IPS-15b (cell line): ENCODE measurements at regions not wholly inside any gene's neighbourhood (a gene's known extent, or its start where the extent isn't known, plus 50 kb on each side); places are given as distances from the start of the nearest gene placed in this dataset.

Source experiments
- H3K27me3 ChIP-seq: one replicate; pipeline ENCODE4 v1.6.1; 2013; ENCODE audit warnings: low read length; ENCODE audit not compliant: control insufficient read depth, insufficient read depth
- H3K36me3 ChIP-seq: one replicate; pipeline ENCODE4 v1.6.1; 2013; ENCODE audit warnings: low read length; ENCODE audit not compliant: control insufficient read depth, insufficient read depth
- H3K4me1 ChIP-seq: one replicate; pipeline ENCODE4 v1.6.1; 2013; ENCODE audit warnings: mild to moderate bottlenecking, low read length; ENCODE audit not compliant: control insufficient read depth, insufficient read depth
- H3K4me3 ChIP-seq: one replicate; pipeline ENCODE4 v1.5.1; 2013; ENCODE audit warnings: low read depth, low read length
- H3K9ac ChIP-seq: one replicate; pipeline ENCODE4 v1.6.1; 2013; ENCODE audit warnings: low read depth, mild to moderate bottlenecking, low read length
- H3K9me3 ChIP-seq: one replicate; pipeline ENCODE4 v1.6.1; 2013; ENCODE audit warnings: mild to moderate bottlenecking, low read length; ENCODE audit not compliant: control insufficient read depth, insufficient read depth

DNA sequence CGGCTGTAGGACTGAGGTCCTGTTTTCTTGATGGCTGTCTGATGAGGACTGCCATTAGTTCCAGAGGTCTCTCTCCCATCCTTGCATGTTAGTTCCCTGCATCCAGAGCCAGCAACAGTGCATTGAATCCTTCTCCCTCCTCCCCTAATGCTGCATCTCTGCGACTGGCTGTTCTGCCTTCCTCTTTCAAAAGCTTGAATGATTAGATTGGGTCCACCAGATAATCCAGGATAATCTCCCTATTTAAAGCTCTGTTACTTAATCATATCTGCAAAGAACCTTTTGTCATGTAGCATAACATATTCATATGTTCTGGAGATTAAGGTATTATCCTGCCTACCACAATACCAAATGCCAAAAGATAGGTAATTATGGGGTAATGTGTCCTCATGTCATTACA, 377.5 kb downstream of the GPATCH2 start:
- no peaks in the 10 kb centered on the region for H3K9me3 ChIP-seq
- no peak overlapping the region for H3K9ac ChIP-seq
- no peaks in the 10 kb centered on the region for H3K36me3 ChIP-seq
- no peaks in the 10 kb centered on the region for H3K27me3 ChIP-seq
- H3K4me1 ChIP-seq, result no peaks in the 10 kb centered on the region
- H3K4me3 ChIP-seq, result no peak overlapping the region

DNA sequence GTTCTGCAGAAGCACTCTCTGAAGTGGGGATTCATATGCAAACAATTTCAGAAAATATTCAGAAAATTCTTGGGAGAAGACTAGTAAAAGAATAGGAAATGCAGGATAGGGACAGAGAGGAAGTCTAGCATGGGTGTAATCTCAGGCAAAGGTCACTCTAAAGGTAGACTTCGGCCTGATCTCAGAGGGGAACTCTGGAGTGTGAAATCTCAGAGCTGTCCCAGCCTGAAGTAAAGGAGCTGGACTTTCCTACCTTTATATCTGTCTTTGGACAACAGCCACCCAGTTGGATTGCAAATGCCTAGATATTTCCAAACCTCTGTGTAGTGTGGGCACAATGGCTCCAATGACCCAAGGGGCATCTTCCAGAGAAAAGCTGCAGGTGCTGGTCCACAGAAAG, 379.8 kb downstream of the GPATCH2 start:
- no peak overlapping the region for H3K4me3 ChIP-seq
- H3K9me3 ChIP-seq, result no peaks in the 10 kb centered on the region
- H3K27me3 ChIP-seq, result no peaks in the 10 kb centered on the region
- H3K4me1 ChIP-seq, result no peaks in the 10 kb centered on the region
- no peak overlapping the region for H3K9ac ChIP-seq
- no peaks in the 10 kb centered on the region for H3K36me3 ChIP-seq

DNA sequence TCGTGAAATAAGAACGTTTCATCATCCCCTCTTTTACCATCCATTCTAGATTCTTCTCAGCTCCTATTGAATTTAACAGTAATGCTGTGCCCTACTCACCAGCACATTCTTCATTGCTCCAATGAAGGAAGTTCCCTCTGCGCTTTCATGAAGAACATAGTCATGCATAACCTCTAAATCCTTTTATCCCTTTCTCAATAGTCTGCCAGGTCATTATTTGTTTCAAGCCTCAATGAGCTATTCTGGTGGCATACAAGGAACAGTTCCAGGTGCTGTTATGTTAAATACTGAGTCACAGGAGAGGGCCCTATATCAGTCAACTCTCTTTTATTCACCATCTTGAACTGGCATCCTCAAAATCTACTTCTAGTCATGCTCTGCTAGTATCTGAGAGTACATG, 381.0 kb downstream of the GPATCH2 start:
- H3K9me3 ChIP-seq, result no peaks in the 10 kb centered on the region
- no peaks in the 10 kb centered on the region for H3K36me3 ChIP-seq
- H3K27me3 ChIP-seq, result no peaks in the 10 kb centered on the region
- H3K4me1 ChIP-seq, result no peaks in the 10 kb centered on the region
- no peak overlapping the region for H3K9ac ChIP-seq
- H3K4me3 ChIP-seq, result no peak overlapping the region

DNA sequence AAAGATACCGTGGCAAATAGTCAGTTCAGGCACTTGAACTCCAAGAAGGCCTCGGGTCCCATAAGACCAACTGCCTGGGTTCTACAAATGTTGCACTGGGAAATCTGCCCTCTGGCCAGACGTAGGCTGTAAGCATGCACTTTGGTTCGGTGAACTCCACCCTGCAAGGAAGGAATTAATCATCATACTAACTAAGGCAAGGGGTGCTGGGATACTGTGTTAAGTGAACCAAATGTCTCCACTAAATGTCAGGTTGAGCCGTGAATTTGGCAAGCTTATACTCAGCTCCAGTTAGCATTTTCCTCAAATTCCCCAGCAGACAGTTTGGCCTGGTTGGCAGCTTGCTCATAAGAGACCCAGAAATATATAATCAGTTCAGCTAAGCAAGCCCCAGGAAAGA, 385.9 kb downstream of the GPATCH2 start:
- Histone ChIP-seq H3K9ac (no peak overlapping the region), H3K36me3 (no peaks in the 10 kb centered on the region), H3K27me3 (no peaks in the 10 kb centered on the region), H3K9me3 (no peaks in the 10 kb centered on the region), H3K4me3 (no peak overlapping the region), H3K4me1 (no peaks in the 10 kb centered on the region)

DNA sequence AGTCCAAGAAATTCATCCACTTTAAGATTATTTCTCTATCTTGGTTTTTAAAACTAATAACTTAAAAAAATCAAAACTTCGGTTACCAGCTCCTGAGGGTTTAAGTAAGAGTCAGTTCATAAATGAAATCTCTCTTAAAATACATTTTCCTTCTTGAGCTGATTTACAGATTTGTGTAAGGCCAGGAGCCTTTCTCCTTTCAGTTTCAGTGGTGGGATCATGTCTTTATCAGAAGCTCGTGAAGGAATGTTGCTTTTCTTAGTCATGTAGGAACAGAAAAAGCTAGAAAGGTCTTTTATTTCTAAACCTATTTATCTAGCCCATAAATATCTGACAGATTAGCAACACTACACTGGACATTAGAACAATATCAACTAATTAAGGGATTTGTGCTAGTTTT, 390.2 kb downstream of the GPATCH2 start:
- H3K9ac ChIP-seq, result no peak overlapping the region
- H3K4me1 ChIP-seq, result no peaks in the 10 kb centered on the region
- H3K36me3 ChIP-seq, result no peaks in the 10 kb centered on the region
- H3K27me3 ChIP-seq, result no peaks in the 10 kb centered on the region
- H3K4me3 ChIP-seq, result no peak overlapping the region
- H3K9me3 ChIP-seq, result no peaks in the 10 kb centered on the region

DNA sequence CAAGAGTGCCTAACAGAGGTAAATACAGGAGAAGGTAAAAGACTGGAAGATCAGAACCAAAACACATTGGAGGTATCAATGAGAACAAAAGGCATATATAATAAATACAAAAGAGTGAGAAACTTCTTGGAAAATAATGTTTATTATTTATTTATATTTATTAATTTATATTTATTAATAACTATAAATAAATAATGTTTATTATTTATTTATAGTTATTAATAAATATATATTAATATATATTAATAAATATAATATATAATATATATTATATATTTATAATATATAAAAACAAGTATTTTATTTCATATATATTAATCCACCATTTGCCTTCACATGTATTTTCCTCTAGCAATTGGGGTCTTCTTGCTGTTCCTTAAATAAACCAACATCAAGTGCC, 391.9 kb downstream of the GPATCH2 start:
- H3K9ac ChIP-seq, result no peak overlapping the region
- H3K4me3 ChIP-seq, result no peak overlapping the region
- H3K4me1 ChIP-seq, result no peaks in the 10 kb centered on the region
- H3K27me3 ChIP-seq, result no peaks in the 10 kb centered on the region
- no peaks in the 10 kb centered on the region for H3K9me3 ChIP-seq
- H3K36me3 ChIP-seq, result no peaks in the 10 kb centered on the region

DNA sequence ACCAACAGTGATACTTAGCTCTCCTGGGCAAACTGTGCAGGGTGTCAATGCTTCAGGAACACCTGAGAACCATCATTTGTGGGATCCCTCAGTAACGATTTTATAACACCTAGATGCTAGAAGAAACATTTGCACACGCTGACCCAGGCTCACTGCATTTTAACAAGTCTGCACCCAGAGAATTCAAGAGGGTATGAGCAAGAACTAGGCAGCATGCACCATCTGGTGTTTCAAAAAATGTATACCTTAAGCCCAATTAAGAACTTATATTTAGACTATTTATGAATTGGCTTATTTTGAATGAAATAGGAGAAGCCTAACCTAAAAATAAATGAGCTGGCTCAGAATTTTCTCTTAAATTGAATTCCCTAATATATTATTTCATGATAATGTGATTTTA, 400.5 kb downstream of the GPATCH2 start:
- H3K36me3 ChIP-seq, result no peaks in the 10 kb centered on the region
- no peak overlapping the region for H3K9ac ChIP-seq
- H3K4me3 ChIP-seq, result no peak overlapping the region
- H3K4me1 ChIP-seq, result no peaks in the 10 kb centered on the region
- H3K9me3 ChIP-seq, result no peaks in the 10 kb centered on the region
- no peaks in the 10 kb centered on the region for H3K27me3 ChIP-seq

DNA sequence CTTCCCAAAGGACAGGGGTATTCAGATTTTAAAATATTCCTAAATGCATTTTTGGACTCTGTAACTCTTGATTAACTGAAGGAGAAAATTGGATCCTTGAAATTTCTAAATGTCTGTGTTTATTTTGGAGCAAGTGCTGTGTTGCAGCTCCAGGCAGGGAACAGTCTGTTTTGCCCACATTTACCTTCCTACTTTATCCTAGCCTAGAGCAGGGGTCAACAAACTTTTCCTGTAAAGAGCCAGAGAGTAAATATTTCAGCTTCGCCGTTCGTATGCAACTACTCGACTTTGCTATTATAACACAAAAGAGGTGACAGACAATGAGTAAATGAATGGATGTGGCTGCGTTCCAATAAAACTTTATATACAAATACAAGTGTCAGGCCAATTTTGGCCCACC, 402.2 kb downstream of the GPATCH2 start:
- Histone ChIP-seq H3K36me3 (no peaks in the 10 kb centered on the region), H3K9ac (no peak overlapping the region), H3K9me3 (no peaks in the 10 kb centered on the region), H3K27me3 (no peaks in the 10 kb centered on the region), H3K4me1 (no peaks in the 10 kb centered on the region), H3K4me3 (no peak overlapping the region)

DNA sequence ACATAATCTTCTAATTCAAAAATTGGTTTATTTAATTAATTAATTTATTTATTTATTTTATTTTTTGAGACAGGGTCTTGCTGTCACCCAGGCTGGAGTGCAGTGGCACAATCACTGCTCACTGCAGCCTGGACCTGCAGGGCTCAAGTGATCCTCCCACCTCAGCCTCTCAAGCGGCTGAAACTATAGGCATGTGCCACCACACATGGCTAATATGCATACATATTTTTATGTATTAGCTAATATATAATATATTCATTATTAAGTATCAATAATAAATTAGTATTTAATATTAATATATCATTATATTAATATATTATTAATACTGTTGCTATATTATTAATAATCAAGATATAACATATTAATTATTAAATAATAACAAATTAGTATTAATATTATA, 406.7 kb downstream of the GPATCH2 start:
- Histone ChIP-seq H3K4me1 (no peaks in the 10 kb centered on the region), H3K27me3 (no peaks in the 10 kb centered on the region), H3K36me3 (no peaks in the 10 kb centered on the region), H3K4me3 (no peak overlapping the region), H3K9ac (no peak overlapping the region), H3K9me3 (no peaks in the 10 kb centered on the region)

DNA sequence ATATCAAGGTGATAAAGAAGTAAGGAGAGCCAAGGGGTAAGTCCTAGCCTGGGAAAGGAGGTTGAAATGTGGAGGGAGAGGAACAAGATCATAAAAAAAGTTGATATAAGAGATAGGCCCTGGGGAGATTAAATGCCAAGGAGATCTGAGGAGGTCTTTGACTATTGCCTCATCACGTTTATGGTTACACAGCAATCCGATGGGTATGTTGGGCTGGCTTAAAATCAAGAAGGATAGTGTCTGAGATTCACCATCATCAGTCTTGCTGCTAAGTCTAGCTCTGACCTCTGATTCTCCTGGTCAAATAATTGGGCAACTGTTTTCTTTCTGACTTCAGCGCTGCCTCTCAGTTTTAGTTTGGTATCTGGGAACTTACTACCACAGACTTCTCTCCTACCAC, 416.3 kb downstream of the GPATCH2 start:
- Histone ChIP-seq H3K4me1 (no peaks in the 10 kb centered on the region), H3K36me3 (no peaks in the 10 kb centered on the region), H3K9me3 (no peaks in the 10 kb centered on the region), H3K27me3 (no peaks in the 10 kb centered on the region), H3K4me3 (no peak overlapping the region), H3K9ac (no peak overlapping the region)

DNA sequence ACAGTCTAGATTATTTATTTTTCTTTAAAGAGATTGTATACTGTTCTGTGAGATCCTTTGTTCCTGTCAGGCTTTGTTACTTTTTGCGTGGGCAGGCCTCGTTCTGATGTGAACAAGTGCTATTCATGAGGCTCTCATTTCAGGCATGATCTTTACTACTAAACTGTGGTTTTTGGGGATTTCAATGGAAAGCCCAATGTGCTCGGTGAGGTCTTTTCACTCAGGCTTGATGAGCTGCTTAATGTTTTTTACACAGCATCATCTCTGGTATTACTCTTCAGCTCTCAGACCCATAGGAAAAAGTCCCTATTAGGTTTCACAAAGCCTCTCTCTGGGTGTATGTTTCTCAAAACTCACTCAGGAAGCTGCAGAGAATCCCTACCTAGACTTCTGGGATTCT, 419.4 kb downstream of the GPATCH2 start:
- H3K4me1 ChIP-seq, result no peaks in the 10 kb centered on the region
- H3K9me3 ChIP-seq, result no peaks in the 10 kb centered on the region
- no peak overlapping the region for H3K4me3 ChIP-seq
- no peaks in the 10 kb centered on the region for H3K36me3 ChIP-seq
- no peak overlapping the region for H3K9ac ChIP-seq
- no peaks in the 10 kb centered on the region for H3K27me3 ChIP-seq

DNA sequence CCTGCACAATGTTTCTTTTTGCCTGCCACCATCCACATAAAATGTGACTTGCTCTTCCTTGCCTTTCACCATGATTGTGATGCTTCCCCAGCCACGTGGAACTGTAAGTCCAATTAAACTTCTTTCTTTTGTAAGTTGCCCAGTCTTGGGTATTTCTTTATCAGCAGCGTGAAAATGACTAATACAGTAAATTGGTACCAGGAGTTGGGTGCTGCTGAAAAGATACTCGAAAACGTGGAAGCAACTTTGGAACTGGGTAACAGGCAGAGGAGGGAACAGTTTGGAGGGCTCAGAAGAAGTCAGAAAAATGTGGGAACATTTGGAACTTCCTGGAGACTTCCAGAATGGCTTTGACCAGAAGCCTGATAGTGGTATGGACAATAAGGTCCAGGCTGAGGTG, 425.3 kb downstream of the GPATCH2 start:
- Histone ChIP-seq H3K4me3 (no peak overlapping the region), H3K27me3 (no peaks in the 10 kb centered on the region), H3K4me1 (no peaks in the 10 kb centered on the region), H3K9me3 (no peaks in the 10 kb centered on the region), H3K36me3 (no peaks in the 10 kb centered on the region), H3K9ac (no peak overlapping the region)

DNA sequence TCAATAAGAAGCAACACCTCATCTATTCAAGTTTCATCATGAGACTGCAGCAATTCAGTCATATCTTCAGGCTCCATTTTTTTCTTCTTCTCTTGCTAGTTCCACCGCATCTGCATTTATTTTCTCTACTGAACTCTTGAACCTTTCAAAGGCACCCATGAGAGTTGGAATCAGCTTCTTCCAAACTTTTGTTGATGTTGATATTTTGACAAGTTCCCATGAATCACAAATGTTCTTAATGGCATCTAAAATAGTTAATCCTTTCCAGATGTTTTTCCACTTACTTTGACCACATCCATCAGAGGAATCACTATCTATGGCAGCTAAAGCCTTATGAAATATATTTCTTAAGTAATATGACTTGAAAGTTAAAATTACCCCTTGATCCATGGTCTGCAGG, 434.3 kb downstream of the GPATCH2 start:
- Histone ChIP-seq H3K4me3 (no peak overlapping the region), H3K36me3 (no peaks in the 10 kb centered on the region), H3K4me1 (no peaks in the 10 kb centered on the region), H3K27me3 (no peaks in the 10 kb centered on the region), H3K9ac (no peak overlapping the region), H3K9me3 (no peaks in the 10 kb centered on the region)
